ENCODE measurements at regions not wholly inside any gene's neighbourhood (a gene's known extent, or its start where the extent isn't known, plus 50 kb on each side); places are given as distances from the start of the nearest gene placed in this dataset.

- TF ChIP-seq CTCF (IDR thresholded peaks at IDR 0.05) (no peak), ZFX (IDR thresholded peaks at IDR 0.05; ENCODE audit: borderline replicate concordance) (no peak)
- H3K27ac ChIP-seq: no peak overlapping the region
Measured at GRCh38 chr4:96558466-96558865, 718.6 kb downstream of the PDHA2 start.

DNA sequence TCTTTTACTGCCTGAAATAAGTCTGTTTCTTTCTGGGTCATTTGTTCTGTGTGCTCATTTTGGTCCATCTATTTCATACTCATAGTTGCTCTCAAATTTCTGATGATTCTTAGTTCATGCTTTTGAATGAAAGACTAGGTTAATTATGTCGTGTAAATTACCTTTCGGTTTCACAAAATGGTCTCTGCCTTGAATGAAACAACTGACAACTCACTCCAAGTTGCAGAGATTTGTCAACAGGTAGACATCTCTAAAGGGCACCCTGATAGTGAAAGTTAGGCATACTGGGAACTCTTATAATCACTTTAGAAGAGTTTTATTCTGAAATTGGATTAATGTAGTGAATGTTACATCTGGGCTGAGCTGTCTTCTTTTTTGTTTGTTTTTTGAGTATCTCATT is 726.9 kb downstream of the PDHA2 start:
- no peak overlapping the region for H3K27ac ChIP-seq
- no peak for TF ChIP-seq CTCF (IDR thresholded peaks at IDR 0.05)
- TF ChIP-seq ZFX (IDR thresholded peaks at IDR 0.05; ENCODE audit: borderline replicate concordance): no peak

DNA sequence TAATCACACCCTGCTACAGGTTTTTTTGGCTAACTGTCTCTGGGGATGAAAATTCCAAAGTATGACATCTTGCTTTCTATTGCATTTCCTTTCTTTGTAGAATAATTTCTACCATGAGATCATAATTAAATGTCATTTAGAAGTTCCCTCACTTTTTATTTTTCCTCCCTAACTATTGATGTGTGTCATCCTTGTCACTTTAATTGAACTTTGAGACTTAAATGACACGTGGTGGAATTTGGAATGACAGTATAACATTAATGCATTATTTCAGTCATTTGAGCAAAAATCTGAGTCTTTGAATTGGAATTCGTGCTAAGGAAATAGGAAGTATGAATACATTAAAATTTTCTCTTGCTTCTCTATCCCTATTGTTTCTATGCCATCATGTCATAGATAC is 745.4 kb downstream of the PDHA2 start:
- no peak overlapping the region for H3K27ac ChIP-seq
- TF ChIP-seq CTCF (IDR thresholded peaks at IDR 0.05): no peak
- no peak for TF ChIP-seq ZFX (IDR thresholded peaks at IDR 0.05; ENCODE audit: borderline replicate concordance)

DNA sequence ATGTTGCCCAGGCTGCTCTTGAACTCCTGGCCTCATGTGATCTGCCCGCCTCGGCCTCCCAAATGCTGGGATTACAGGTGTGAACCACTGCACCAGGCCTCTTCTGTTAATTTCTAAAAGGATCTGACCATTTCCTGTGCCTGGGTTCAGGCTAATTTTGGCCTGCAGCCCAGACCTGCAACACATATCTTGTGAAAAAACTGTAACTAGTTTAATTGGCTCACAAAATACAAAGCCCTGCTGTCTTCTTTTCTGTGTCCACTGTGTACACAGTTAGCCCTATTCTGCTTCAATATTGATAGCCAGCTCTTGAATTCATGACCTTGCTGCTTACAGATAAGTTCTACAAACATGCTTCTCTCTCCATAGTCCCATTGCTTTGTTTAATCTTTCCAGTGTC is 753.5 kb downstream of the PDHA2 start:
- H3K27ac ChIP-seq: peak overlapping the region; percentile 14
- TF ChIP-seq ZFX (IDR thresholded peaks at IDR 0.05; ENCODE audit: borderline replicate concordance) (no peak), CTCF (IDR thresholded peaks at IDR 0.05) (no peak)

- H3K27ac ChIP-seq: no peak overlapping the region
- TF ChIP-seq ZFX (IDR thresholded peaks at IDR 0.05; ENCODE audit: borderline replicate concordance): no peak
- no peak for TF ChIP-seq CTCF (IDR thresholded peaks at IDR 0.05)
Measured at GRCh38 chr4:96598465-96598864, 758.6 kb downstream of the PDHA2 start.

DNA sequence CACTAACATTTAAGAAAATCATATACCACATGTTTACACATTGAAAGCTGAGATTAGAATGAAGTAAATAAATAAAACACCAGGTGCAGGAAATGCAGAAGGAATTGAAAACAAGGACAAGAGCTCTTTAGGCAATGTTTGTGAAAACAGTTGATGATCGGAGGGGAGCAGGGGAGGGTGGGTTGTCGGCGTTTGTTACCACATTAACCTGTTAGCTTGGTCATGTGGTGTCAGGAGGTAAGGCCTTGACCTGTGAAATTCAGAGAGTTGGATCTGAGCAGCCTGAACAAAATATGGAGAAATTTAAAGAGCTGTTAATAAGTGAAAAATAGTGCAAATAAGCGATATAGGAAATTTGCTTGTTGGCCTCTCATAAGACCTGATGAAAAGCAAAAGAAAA is 759.9 kb downstream of the PDHA2 start:
- TF ChIP-seq CTCF (IDR thresholded peaks at IDR 0.05) (no peak), ZFX (IDR thresholded peaks at IDR 0.05; ENCODE audit: borderline replicate concordance) (no peak)
- H3K27ac ChIP-seq: no peak overlapping the region

GRCh38 chr4:96602661-96603060 is 762.8 kb downstream of the PDHA2 start:
- no peak overlapping the region for H3K27ac ChIP-seq
- no peak for TF ChIP-seq CTCF (IDR thresholded peaks at IDR 0.05)
- no peak for TF ChIP-seq ZFX (IDR thresholded peaks at IDR 0.05; ENCODE audit: borderline replicate concordance)

Data from 22Rv1 (cell line).